ENCODE measurements at regions not wholly inside any gene's neighbourhood (a gene's known extent, or its start where the extent isn't known, plus 50 kb on each side); places are given as distances from the start of the nearest gene placed in this dataset.

DNA sequence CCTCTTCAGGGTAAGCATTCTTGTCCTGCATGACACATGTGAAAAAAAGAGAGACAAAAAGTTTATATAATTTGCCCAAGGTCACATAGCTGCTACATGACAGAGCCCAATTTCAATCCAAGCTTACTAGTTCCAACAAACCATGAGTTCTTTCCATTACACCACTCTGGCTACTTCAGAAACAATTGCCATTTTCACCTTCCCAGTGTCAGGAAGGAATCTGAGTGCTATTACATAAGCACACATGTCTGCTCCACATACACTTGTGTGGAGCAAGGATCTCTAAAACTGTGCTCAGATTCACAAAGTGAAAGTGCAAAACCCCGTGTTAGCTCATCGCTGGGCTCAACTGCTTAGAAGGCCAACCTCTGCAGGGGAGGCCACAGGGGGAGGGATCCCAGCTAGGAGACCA is 356.2 kb upstream of the NFE2L3 start:
- Histone ChIP-seq H3K27me3 (ENCODE audit: control insufficient read depth, insufficient read depth, low read length) (no peaks in the 10 kb centered on the region), H3K36me3 (ENCODE audit: control insufficient read depth, insufficient read depth, low read length) (no peaks in the 10 kb centered on the region), H3K4me3 (ENCODE audit: low read depth, low read length) (no peak overlapping the region)
- TF ChIP-seq, protein P1, sequence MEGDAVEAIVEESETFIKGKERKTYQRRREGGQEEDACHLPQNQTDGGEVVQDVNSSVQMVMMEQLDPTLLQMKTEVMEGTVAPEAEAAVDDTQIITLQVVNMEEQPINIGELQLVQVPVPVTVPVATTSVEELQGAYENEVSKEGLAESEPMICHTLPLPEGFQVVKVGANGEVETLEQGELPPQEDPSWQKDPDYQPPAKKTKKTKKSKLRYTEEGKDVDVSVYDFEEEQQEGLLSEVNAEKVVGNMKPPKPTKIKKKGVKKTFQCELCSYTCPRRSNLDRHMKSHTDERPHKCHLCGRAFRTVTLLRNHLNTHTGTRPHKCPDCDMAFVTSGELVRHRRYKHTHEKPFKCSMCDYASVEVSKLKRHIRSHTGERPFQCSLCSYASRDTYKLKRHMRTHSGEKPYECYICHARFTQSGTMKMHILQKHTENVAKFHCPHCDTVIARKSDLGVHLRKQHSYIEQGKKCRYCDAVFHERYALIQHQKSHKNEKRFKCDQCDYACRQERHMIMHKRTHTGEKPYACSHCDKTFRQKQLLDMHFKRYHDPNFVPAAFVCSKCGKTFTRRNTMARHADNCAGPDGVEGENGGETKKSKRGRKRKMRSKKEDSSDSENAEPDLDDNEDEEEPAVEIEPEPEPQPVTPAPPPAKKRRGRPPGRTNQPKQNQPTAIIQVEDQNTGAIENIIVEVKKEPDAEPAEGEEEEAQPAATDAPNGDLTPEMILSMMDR (IDR thresholded peaks at IDR 0.05; ENCODE audit: insufficient read depth, low read length, poor library complexity, severe bottlenecking) = no peak
- DNase-seq (ENCODE audit: low read depth) = no peak

DNA sequence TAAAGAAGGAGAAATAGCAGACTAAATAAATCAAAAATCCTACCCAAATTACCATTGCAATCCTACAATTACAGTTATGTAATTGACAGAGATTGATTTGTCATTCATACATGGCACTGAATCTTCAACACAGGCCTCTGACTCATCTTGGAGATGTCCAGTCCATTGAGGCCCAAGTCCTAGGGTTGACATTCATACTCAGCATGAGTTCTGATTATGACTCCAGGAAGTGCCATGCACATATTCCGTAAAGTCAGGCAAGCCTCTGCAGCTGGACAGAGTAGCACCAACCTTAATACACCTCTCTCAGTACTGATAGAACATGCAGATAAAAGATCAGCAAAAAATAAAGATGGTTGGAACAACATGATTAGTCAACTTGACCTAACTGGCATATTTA is 353.7 kb upstream of the NFE2L3 start:
- no peak overlapping the region for H3K4me3 ChIP-seq (ENCODE audit: low read depth, low read length)
- no peak for DNase-seq (ENCODE audit: low read depth)
- H3K27me3 ChIP-seq (ENCODE audit: control insufficient read depth, insufficient read depth, low read length) = no peaks in the 10 kb centered on the region
- TF ChIP-seq, protein P1 (IDR thresholded peaks at IDR 0.05; ENCODE audit: insufficient read depth, low read length, poor library complexity, severe bottlenecking) = no peak
- H3K36me3 ChIP-seq (ENCODE audit: control insufficient read depth, insufficient read depth, low read length) = no peaks in the 10 kb centered on the region

DNA sequence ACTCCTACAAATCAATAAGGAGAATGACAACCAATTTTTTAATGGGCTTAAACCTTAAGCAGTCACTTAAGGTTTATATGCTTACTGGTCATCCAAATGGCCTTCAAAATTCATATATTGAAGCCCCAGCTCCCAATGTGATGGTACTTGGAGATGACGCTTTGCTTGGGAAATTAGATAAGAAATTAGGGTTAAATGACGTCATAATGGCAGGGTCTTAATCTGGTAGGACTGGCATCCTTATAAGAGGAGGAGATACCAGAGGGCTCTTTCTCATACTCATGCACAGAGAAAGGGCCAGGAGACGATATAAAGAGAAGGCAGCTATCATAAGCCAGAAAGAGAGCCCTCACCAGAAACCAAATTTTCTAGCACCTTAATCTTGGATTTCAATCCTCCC is 350.8 kb upstream of the NFE2L3 start:
- DNase-seq (ENCODE audit: low read depth) = no peak
- H3K4me3 ChIP-seq (ENCODE audit: low read depth, low read length) = no peak overlapping the region
- no peaks in the 10 kb centered on the region for H3K27me3 ChIP-seq (ENCODE audit: control insufficient read depth, insufficient read depth, low read length)
- TF ChIP-seq, protein P1 (IDR thresholded peaks at IDR 0.05; ENCODE audit: insufficient read depth, low read length, poor library complexity, severe bottlenecking) = no peak
- H3K36me3 ChIP-seq (ENCODE audit: control insufficient read depth, insufficient read depth, low read length) = no peaks in the 10 kb centered on the region

DNA sequence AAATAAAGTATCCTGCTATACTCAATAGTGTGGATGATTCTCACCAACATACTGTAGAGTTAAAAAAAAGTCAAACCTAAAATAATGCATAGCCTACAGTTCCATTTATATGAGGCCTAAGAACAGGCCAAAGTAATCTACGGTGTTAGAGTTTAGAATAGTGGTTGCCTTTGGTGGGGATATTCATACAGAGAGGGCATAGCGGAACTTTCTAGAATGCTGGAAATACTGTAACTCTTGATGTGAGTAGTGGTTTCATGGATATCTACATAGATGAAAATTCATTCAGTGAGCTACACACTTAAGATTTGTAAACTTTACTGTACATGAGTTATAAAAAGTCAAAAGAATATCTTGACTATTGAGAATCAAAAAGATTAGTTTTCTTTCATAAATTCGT is 349.9 kb upstream of the NFE2L3 start:
- Histone ChIP-seq H3K27me3 (ENCODE audit: control insufficient read depth, insufficient read depth, low read length) (no peaks in the 10 kb centered on the region), H3K36me3 (ENCODE audit: control insufficient read depth, insufficient read depth, low read length) (no peaks in the 10 kb centered on the region), H3K4me3 (ENCODE audit: low read depth, low read length) (no peak overlapping the region)
- no peak for DNase-seq (ENCODE audit: low read depth)
- TF ChIP-seq, protein P1 (IDR thresholded peaks at IDR 0.05; ENCODE audit: insufficient read depth, low read length, poor library complexity, severe bottlenecking) = no peak

DNA sequence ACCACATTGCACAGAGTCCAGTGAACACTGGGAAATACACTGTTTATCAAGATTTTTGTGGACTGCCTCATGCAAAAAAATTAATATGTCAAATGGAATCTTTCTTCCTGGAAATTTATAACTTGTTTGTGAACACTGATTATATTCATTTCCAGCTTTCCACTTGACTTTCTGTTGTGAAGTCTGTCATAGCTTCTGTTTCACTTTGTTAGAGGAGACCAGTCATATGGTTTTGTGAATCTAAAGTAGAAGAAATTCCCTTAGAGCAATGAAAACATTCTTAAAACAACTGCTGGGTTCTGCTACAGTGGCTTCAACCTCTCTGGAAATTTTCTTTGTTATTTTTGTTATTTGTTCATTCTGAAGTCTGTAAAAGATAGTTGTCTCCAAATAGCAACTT is 349.5 kb upstream of the NFE2L3 start:
- TF ChIP-seq, protein P1 (IDR thresholded peaks at IDR 0.05; ENCODE audit: insufficient read depth, low read length, poor library complexity, severe bottlenecking) = no peak
- no peak overlapping the region for H3K4me3 ChIP-seq (ENCODE audit: low read depth, low read length)
- DNase-seq (ENCODE audit: low read depth) = no peak
- no peaks in the 10 kb centered on the region for H3K27me3 ChIP-seq (ENCODE audit: control insufficient read depth, insufficient read depth, low read length)
- no peaks in the 10 kb centered on the region for H3K36me3 ChIP-seq (ENCODE audit: control insufficient read depth, insufficient read depth, low read length)

DNA sequence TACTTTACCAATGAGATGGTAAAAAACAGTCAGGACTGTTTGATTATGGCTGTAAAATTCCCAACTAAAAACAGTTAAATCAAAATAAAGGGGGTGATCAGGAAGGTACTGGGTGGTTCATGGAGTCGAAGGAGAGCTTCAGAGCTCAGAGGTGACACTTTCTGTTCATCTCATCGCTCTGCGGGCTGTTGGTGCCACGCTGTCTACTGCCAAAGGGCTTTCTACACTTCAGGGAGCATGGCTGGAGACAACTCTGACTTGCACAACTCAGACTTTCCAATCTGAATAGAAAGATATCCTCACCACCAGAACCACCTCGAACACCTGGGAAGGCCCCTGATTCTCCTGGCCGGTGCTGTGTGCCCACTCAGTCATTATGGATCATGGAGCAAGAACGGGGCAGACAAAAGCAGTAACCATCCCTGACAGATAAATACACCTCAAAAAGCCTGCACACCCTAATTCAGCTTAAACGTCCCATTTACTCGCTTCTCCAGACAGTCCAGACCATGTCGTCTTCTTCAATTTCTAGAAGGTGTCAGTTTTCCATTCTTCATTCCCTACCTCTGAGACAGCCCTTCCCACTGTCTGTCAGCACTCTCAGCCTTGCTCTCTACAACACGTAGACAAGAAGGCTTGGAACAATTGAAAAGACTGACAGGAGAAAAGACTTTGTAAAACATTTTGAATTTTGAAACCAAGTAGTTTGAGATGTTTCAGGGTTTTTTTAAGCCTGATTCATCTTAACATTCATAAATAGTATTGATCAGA is 348.7 kb upstream of the NFE2L3 start:
- DNase-seq (ENCODE audit: low read depth) = no peak
- no peak overlapping the region for H3K4me3 ChIP-seq (ENCODE audit: low read depth, low read length)
- TF ChIP-seq, protein P1 (IDR thresholded peaks at IDR 0.05; ENCODE audit: insufficient read depth, low read length, poor library complexity, severe bottlenecking) = no peak
- H3K36me3 ChIP-seq (ENCODE audit: control insufficient read depth, insufficient read depth, low read length) = no peaks in the 10 kb centered on the region
- no peaks in the 10 kb centered on the region for H3K27me3 ChIP-seq (ENCODE audit: control insufficient read depth, insufficient read depth, low read length)
